Mesothelial cell of epicardium (in vitro differentiated cells): ENCODE measurements at regions not wholly inside any gene's neighbourhood (a gene's known extent, or its start where the extent isn't known, plus 50 kb on each side); places are given as distances from the start of the nearest gene placed in this dataset.

Experiments
- DNase-seq, 2 experiments: peaks; one replicate each; pipeline ENCODE4 v3.0.0; 2021; ENCODE audit warnings: low spot score in 2 of 2; ENCODE audit not compliant: unreplicated experiment in 2 of 2
- H3K27ac Mint-ChIP-seq: 2 replicates; pipeline ENCODE4 v1.8.0; 2021; ENCODE audit warnings: mixed read lengths
- H3K27me3 Mint-ChIP-seq: 2 replicates; pipeline ENCODE4 v1.8.0; 2021; ENCODE audit warnings: low read depth, mixed read lengths
- H3K36me3 Mint-ChIP-seq: 2 replicates; pipeline ENCODE4 v1.8.0; 2021; ENCODE audit warnings: mixed read lengths
- H3K4me1 Mint-ChIP-seq: 2 replicates; pipeline ENCODE4 v1.8.0; 2021; ENCODE audit warnings: mixed read lengths
- H3K4me3 Mint-ChIP-seq: 2 replicates; pipeline ENCODE4 v1.8.0; 2021; ENCODE audit warnings: mild to moderate bottlenecking, moderate library complexity, mixed read lengths
- H3K9me3 Mint-ChIP-seq: 2 replicates; pipeline ENCODE4 v1.8.0; 2021; ENCODE audit warnings: mixed read lengths
- CTCF ChIP-seq: fragments of 200-600 bp; sonication (generic); IDR thresholded peaks from one replicate; pipeline ENCODE4 v1.5.0; 2021; ENCODE audit warnings: antibody characterized with exemption; ENCODE audit not compliant: unreplicated experiment

GRCh38 chr11:2083411-2083810, 55.8 kb downstream of the IGF2 start:
- DNase-seq = no peak
- H3K27me3 Mint-ChIP-seq = peaks cover 12% of the 10 kb centered on the region
- H3K4me3 Mint-ChIP-seq = no peak overlapping the region
- peaks cover 23% of the 10 kb centered on the region for H3K9me3 Mint-ChIP-seq
- no peaks in the 10 kb centered on the region for H3K4me1 Mint-ChIP-seq
- no peak for TF ChIP-seq CTCF
- peaks cover 12% of the 10 kb centered on the region for H3K36me3 Mint-ChIP-seq
- H3K27ac Mint-ChIP-seq = no peak overlapping the region

- H3K4me3 Mint-ChIP-seq = no peak overlapping the region
- peak overlapping the region; percentile 58 for H3K27ac Mint-ChIP-seq
- H3K9me3 Mint-ChIP-seq = peaks cover 16% of the 10 kb centered on the region
- no peak for TF ChIP-seq CTCF
- no peak for DNase-seq
- peaks cover 13% of the 10 kb centered on the region for H3K27me3 Mint-ChIP-seq
- peaks cover 14% of the 10 kb centered on the region for H3K4me1 Mint-ChIP-seq
- peaks cover 1% of the 10 kb centered on the region for H3K36me3 Mint-ChIP-seq
Observed at GRCh38 chr11:2077061-2077802, 62.0 kb downstream of the IGF2 start.

- H3K27me3 Mint-ChIP-seq = peaks cover 16% of the 10 kb centered on the region
- no peaks in the 10 kb centered on the region for H3K36me3 Mint-ChIP-seq
- H3K4me3 Mint-ChIP-seq = no peak overlapping the region
- peak in 1 of 2 experiments; percentile 29 for DNase-seq
- H3K4me1 Mint-ChIP-seq = peaks cover 14% of the 10 kb centered on the region
- H3K9me3 Mint-ChIP-seq = peaks cover 14% of the 10 kb centered on the region
- TF ChIP-seq CTCF = no peak
- no peak overlapping the region for H3K27ac Mint-ChIP-seq
Observed at GRCh38 chr11:2076441-2076840, 62.7 kb downstream of the IGF2 start.

- peak; percentile 34 for TF ChIP-seq CTCF
- H3K27me3 Mint-ChIP-seq = peaks cover 12% of the 10 kb centered on the region
- H3K36me3 Mint-ChIP-seq = no peaks in the 10 kb centered on the region
- no peak overlapping the region for H3K27ac Mint-ChIP-seq
- peaks cover 14% of the 10 kb centered on the region for H3K9me3 Mint-ChIP-seq
- peaks cover 14% of the 10 kb centered on the region for H3K4me1 Mint-ChIP-seq
- H3K4me3 Mint-ChIP-seq = no peak overlapping the region
- no peak for DNase-seq
Observed at GRCh38 chr11:2074266-2074825, 64.8 kb downstream of the IGF2 start.

GRCh38 chr11:2072551-2073261, 66.5 kb downstream of the IGF2 start:
- H3K27ac Mint-ChIP-seq = no peak overlapping the region
- DNase-seq = no peak
- peaks cover 11% of the 10 kb centered on the region for H3K27me3 Mint-ChIP-seq
- no peaks in the 10 kb centered on the region for H3K36me3 Mint-ChIP-seq
- peaks cover 10% of the 10 kb centered on the region for H3K4me1 Mint-ChIP-seq
- no peak overlapping the region for H3K4me3 Mint-ChIP-seq
- TF ChIP-seq CTCF = no peak
- peaks cover 14% of the 10 kb centered on the region for H3K9me3 Mint-ChIP-seq
